ENCODE measurements at regions not wholly inside any gene's neighbourhood (a gene's known extent, or its start where the extent isn't known, plus 50 kb on each side); places are given as distances from the start of the nearest gene placed in this dataset.

GRCh38 chr12:42987216-42987650, 397.7 kb upstream of the PRICKLE1 start:
- TF ChIP-seq CTCF (IDR thresholded peaks at IDR 0.05) (no peak), POLR2A (IDR thresholded peaks at IDR 0.05) (no peak)
